ENCODE measurements at regions not wholly inside any gene's neighbourhood (a gene's known extent, or its start where the extent isn't known, plus 50 kb on each side); places are given as distances from the start of the nearest gene placed in this dataset.

DNA sequence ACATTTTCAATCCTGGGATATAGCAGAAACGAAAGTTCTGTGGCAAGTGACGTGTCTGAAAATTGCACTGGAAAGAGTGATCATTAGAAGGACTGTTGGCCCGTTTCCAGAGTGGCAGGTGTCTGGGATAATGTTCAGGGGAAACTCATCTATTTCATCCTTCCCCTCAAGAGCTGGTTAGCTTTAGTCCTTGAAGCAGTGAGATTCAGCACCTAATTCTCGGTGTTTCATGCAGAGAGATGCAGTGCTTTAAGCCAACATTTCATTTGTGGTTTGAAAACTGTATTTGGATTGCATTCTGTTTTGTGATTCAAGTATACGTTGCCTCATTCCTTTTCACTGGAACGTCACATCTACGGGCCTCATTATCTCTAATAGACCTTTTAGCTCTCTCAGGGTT, 205.0 kb upstream of the RAG2 start:
- no peak overlapping the region for H3K18ac ChIP-seq (ENCODE audit: insufficient read length, low read depth, low read length)
- H3K36me3 Mint-ChIP-seq (ENCODE audit: insufficient read depth in 1 of 3, low read depth in 3 of 3), result no peaks in the 10 kb centered on the region
- no peak overlapping the region for H3K9ac ChIP-seq (ENCODE audit: extremely low read depth, insufficient read length, low read length)
- H3K23ac ChIP-seq (ENCODE audit: insufficient read length, low read depth, low read length), result no peak overlapping the region
- no peaks in the 10 kb centered on the region for H4K20me1 ChIP-seq (ENCODE audit: control insufficient read depth, insufficient read depth, insufficient read length)
- WGBS (ENCODE audit: extremely low coverage, insufficient read length, low lambda C conversion rate), result no CpG with 5 or more reads among the region's 7 CpGs
- no peaks in the 10 kb centered on the region for H3K9me3 ChIP-seq (ENCODE audit: control insufficient read depth, low read depth, low read length)
- no peak overlapping the region for H3K4me3 Mint-ChIP-seq
- no peak overlapping the region for H3K27ac Mint-ChIP-seq
- H4K5ac ChIP-seq (ENCODE audit: insufficient read length, low read depth, low read length), result no peak overlapping the region
- no peaks in the 10 kb centered on the region; a peak in 1 of 5 replicates for H3K9me3 Mint-ChIP-seq
- no peak overlapping the region for H4K8ac ChIP-seq (replicated peaks; ENCODE audit: insufficient read length, low read depth, low read length)
- H2BK20ac ChIP-seq (ENCODE audit: low read depth, low read length, poor library complexity, severe bottlenecking), result no peak overlapping the region
- no peak overlapping the region for H2AFZ ChIP-seq (ENCODE audit: low read length)
- H3K27ac ChIP-seq (ENCODE audit: insufficient read length, low read depth, low read length), result no peak overlapping the region
- no peaks in the 10 kb centered on the region for H3K79me2 ChIP-seq (ENCODE audit: insufficient read depth, low read length)
- H3K4me1 ChIP-seq (ENCODE audit: insufficient read depth, low read length), result no peaks in the 10 kb centered on the region
- H3K23me2 ChIP-seq (ENCODE audit: insufficient read length, low read depth, low read length, poor library complexity, severe bottlenecking), result no peaks in the 10 kb centered on the region
- no peak overlapping the region for H3K56ac ChIP-seq (ENCODE audit: insufficient read length, low read depth, low read length)
- H3K79me1 ChIP-seq (ENCODE audit: insufficient read depth, low read depth, low read length, poor library complexity, severe bottlenecking), result no peaks in the 10 kb centered on the region
- no peak overlapping the region for H2BK15ac ChIP-seq (ENCODE audit: low read depth, low read length)
- peaks cover 0 to 6% of the 10 kb centered on the region in 2 experiments; a peak in 2 of 4 replicates for H3K4me1 Mint-ChIP-seq
- H3K4ac ChIP-seq (ENCODE audit: low read depth, low read length), result no peak overlapping the region
- H3T11ph ChIP-seq (ENCODE audit: low read length), result no peak overlapping the region
- H3K27me3 ChIP-seq (ENCODE audit: insufficient read depth, low read length), result no peaks in the 10 kb centered on the region
- no peak overlapping the region for H2BK5ac ChIP-seq (ENCODE audit: insufficient read length, low read length)
- TF ChIP-seq, protein P1, sequence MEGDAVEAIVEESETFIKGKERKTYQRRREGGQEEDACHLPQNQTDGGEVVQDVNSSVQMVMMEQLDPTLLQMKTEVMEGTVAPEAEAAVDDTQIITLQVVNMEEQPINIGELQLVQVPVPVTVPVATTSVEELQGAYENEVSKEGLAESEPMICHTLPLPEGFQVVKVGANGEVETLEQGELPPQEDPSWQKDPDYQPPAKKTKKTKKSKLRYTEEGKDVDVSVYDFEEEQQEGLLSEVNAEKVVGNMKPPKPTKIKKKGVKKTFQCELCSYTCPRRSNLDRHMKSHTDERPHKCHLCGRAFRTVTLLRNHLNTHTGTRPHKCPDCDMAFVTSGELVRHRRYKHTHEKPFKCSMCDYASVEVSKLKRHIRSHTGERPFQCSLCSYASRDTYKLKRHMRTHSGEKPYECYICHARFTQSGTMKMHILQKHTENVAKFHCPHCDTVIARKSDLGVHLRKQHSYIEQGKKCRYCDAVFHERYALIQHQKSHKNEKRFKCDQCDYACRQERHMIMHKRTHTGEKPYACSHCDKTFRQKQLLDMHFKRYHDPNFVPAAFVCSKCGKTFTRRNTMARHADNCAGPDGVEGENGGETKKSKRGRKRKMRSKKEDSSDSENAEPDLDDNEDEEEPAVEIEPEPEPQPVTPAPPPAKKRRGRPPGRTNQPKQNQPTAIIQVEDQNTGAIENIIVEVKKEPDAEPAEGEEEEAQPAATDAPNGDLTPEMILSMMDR (conservative IDR thresholded peaks at IDR 0.05), result no peak
- H2BK12ac ChIP-seq (ENCODE audit: insufficient read length, low read depth, low read length), result no peak overlapping the region
- no peak overlapping the region for H2BK120ac ChIP-seq (ENCODE audit: low read depth, low read length, poor library complexity, severe bottlenecking)
- DNase-seq, result no peak
- H3K4me2 ChIP-seq (ENCODE audit: insufficient read depth, insufficient read length, low read length), result no peak overlapping the region
- H3K27me3 Mint-ChIP-seq (ENCODE audit: low read depth), result no peaks in the 10 kb centered on the region
- no peak overlapping the region for H3K14ac ChIP-seq (ENCODE audit: insufficient read depth, low read length)
- H2AK5ac ChIP-seq (ENCODE audit: insufficient read length, low read length), result no peak overlapping the region
- no peak overlapping the region for H4K91ac ChIP-seq (ENCODE audit: insufficient read length, low read depth, low read length)
